Esophagus squamous epithelium (tissue), 4 donors: ENCODE measurements at regions not wholly inside any gene's neighbourhood (a gene's known extent, or its start where the extent isn't known, plus 50 kb on each side); places are given as distances from the start of the nearest gene placed in this dataset.

Source experiments
- POLR2A ChIP-seq, 4 donors: fragments of 450-650 bp; IDR thresholded peaks; one replicate each; pipeline ENCODE4 v1.6.1; 2017; ENCODE audit warnings: antibody characterized with exemption in 4 of 4, mild to moderate bottlenecking in 4 of 4, moderate library complexity in 3 of 4
- TF ChIP-seq, protein P1 (sequence below), 6 experiments: fragments of 450-650 bp in 4 of 6; fragments of 200-600 bp in 2 of 6; sonication (generic) in 2 of 6; IDR thresholded peaks; one replicate each; pipeline ENCODE4 v1.5.1; 2016 to 2019; ENCODE audit warnings: antibody characterized with exemption in 6 of 6, mild to moderate bottlenecking in 4 of 6, moderate library complexity in 4 of 6

DNA sequence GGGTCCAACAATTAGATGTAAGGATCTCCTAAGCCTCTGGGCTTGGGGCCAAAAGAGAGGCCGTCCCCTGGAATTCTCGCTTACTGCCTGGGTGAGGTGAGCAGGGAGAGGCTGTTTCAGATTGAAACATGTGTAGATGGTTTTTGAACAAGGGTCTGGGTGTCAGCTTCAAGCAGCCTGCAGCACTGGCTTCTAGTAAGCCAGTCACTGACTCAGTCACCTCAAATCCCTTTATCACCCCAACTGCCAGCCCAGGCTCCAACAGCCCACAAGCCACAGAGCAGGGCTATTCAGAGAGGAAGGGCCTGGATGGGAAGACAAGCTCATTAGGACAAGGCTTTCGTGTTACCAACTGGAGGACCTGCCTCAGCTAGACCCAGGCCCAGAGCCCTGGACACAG, 180.2 kb downstream of the CCT6B start:
- TF ChIP-seq, protein P1, sequence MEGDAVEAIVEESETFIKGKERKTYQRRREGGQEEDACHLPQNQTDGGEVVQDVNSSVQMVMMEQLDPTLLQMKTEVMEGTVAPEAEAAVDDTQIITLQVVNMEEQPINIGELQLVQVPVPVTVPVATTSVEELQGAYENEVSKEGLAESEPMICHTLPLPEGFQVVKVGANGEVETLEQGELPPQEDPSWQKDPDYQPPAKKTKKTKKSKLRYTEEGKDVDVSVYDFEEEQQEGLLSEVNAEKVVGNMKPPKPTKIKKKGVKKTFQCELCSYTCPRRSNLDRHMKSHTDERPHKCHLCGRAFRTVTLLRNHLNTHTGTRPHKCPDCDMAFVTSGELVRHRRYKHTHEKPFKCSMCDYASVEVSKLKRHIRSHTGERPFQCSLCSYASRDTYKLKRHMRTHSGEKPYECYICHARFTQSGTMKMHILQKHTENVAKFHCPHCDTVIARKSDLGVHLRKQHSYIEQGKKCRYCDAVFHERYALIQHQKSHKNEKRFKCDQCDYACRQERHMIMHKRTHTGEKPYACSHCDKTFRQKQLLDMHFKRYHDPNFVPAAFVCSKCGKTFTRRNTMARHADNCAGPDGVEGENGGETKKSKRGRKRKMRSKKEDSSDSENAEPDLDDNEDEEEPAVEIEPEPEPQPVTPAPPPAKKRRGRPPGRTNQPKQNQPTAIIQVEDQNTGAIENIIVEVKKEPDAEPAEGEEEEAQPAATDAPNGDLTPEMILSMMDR (IDR thresholded peaks at IDR 0.05), result no peak
- no peak for TF ChIP-seq POLR2A (IDR thresholded peaks at IDR 0.05)
